RWPE2 (cell line): ENCODE measurements at regions not wholly inside any gene's neighbourhood (a gene's known extent, or its start where the extent isn't known, plus 50 kb on each side); places are given as distances from the start of the nearest gene placed in this dataset.
A peak's percentile ranks its signal among the peaks of the same experiment; 100 is the strongest.

Source experiments
- ATAC-seq: fragments of 200-7000 bp; cut with Tn5 transposase; 3 replicates; pipeline ENCODE4 v1.9.1; 2021; ENCODE audit warnings: low read depth
- DNase-seq: peaks from one replicate; pipeline ENCODE4 v3.0.0-alpha.2; 2020; ENCODE audit warnings: low spot score
- H3K27ac ChIP-seq: fragments of 450-650 bp; 2 replicates; pipeline ENCODE4 v1.5.1; 2017; ENCODE audit warnings: mild to moderate bottlenecking; ENCODE audit not compliant: poor library complexity, severe bottlenecking
- H3K27me3 ChIP-seq: fragments of 250-450 bp; sonication (Bioruptor Pico); 2 replicates; pipeline ENCODE4 v1.5.1; 2021; ENCODE audit warnings: mild to moderate bottlenecking, moderate library complexity; ENCODE audit not compliant: insufficient read depth, poor library complexity, severe bottlenecking
- H3K36me3 ChIP-seq: fragments of 250-450 bp; sonication (Bioruptor Pico); 2 replicates; pipeline ENCODE4 v1.5.1; 2020; ENCODE audit warnings: low read depth, mild to moderate bottlenecking, moderate library complexity
- H3K4me1 ChIP-seq: fragments of 250-450 bp; sonication (Bioruptor Pico); 2 replicates; pipeline ENCODE4 v1.5.1; 2021; ENCODE audit warnings: mild to moderate bottlenecking, moderate library complexity; ENCODE audit not compliant: insufficient read depth, poor library complexity, severe bottlenecking
- H3K4me3 ChIP-seq: fragments of 250-450 bp; sonication (Bioruptor Pico); 2 replicates; pipeline ENCODE4 v1.5.1; 2021; ENCODE audit warnings: mild to moderate bottlenecking, moderate library complexity; ENCODE audit not compliant: severe bottlenecking
- H3K9me3 ChIP-seq: fragments of 250-450 bp; sonication (Bioruptor Pico); 2 replicates; pipeline ENCODE4 v1.5.1; 2021; ENCODE audit warnings: mild to moderate bottlenecking, moderate library complexity; ENCODE audit not compliant: severe bottlenecking
- CTCF ChIP-seq: fragments of 450-650 bp; IDR thresholded peaks from one replicate; pipeline ENCODE4 v1.5.1; 2017; ENCODE audit warnings: mild to moderate bottlenecking, moderate library complexity; ENCODE audit not compliant: poor library complexity, severe bottlenecking

- ATAC-seq = no peak
- no peak for TF ChIP-seq CTCF
- Histone ChIP-seq H3K27me3 (no peaks in the 10 kb centered on the region), H3K9me3 (no peaks in the 10 kb centered on the region), H3K36me3 (no peaks in the 10 kb centered on the region), H3K4me1 (peaks cover 27% of the 10 kb centered on the region), H3K4me3 (no peak overlapping the region), H3K27ac (no peak overlapping the region)
- no peak for DNase-seq
Measured at GRCh38 chr18:44590956-44591670, 89.6 kb upstream of the SETBP1 start.

GRCh38 chr18:44592639-44593038 lies 88.0 kb upstream of the SETBP1 start:
- peaks cover 35% of the 10 kb centered on the region for H3K4me1 ChIP-seq
- no peaks in the 10 kb centered on the region for H3K27me3 ChIP-seq
- H3K36me3 ChIP-seq = no peaks in the 10 kb centered on the region
- H3K9me3 ChIP-seq = no peaks in the 10 kb centered on the region
- no peak for DNase-seq
- no peak for TF ChIP-seq CTCF
- H3K4me3 ChIP-seq = no peak overlapping the region
- H3K27ac ChIP-seq = no peak overlapping the region
- no peak for ATAC-seq

- Histone ChIP-seq H3K27ac (no peak overlapping the region), H3K36me3 (no peaks in the 10 kb centered on the region), H3K4me1 (peaks cover 24% of the 10 kb centered on the region), H3K27me3 (no peaks in the 10 kb centered on the region), H3K9me3 (no peaks in the 10 kb centered on the region), H3K4me3 (no peak overlapping the region)
- TF ChIP-seq CTCF = no peak
- no peak for DNase-seq
- ATAC-seq = peak; percentile 92
Measured at GRCh38 chr18:44594799-44595467, 85.8 kb upstream of the SETBP1 start.

DNA sequence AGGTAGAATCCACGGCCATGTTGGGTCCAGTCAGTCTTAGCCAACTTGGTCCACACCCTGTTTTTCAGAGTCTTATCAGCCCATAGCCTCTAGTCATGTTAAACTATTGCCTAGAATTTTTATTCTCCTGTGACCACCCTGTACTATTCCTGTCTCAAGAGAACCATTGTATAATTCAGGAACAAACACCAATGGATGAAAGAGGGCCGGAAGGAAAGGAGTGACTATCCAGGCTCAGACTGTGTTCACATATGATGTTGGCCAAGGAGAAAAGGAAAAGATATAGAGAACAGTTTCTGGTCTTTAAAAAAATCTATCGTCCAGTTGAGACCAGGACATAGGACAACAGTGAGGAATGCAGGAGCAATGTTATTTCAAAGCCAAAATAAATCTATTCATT lies 82.9 kb upstream of the SETBP1 start:
- no peak overlapping the region for H3K4me3 ChIP-seq
- no peak for DNase-seq
- no peaks in the 10 kb centered on the region for H3K36me3 ChIP-seq
- no peak for ATAC-seq
- TF ChIP-seq CTCF = no peak
- no peaks in the 10 kb centered on the region for H3K9me3 ChIP-seq
- H3K27me3 ChIP-seq = no peaks in the 10 kb centered on the region
- H3K27ac ChIP-seq = peak overlapping the region; percentile 35
- peaks cover 38% of the 10 kb centered on the region for H3K4me1 ChIP-seq

DNA sequence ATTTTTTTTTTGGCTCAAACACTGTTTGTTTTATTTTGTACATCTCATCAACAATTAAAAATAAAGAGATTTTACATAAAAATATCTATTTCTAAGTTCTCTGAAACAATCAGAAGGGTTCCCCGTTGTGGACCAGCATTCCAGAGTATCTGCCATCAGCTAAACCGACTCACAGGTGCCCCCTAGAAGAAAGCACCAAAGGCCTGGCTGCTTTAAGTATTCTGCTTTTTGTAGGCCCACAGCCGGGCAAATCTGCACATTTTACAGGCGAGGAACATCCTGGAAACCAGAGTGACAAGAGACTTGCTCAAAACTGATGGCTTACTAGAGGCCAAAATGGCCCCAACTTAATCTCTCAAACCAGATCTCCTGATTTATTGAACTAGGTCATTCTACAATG lies 82.2 kb upstream of the SETBP1 start:
- no peaks in the 10 kb centered on the region for H3K27me3 ChIP-seq
- no peak for TF ChIP-seq CTCF
- no peak for ATAC-seq
- no peaks in the 10 kb centered on the region for H3K9me3 ChIP-seq
- H3K36me3 ChIP-seq = no peaks in the 10 kb centered on the region
- H3K4me1 ChIP-seq = peaks cover 45% of the 10 kb centered on the region
- DNase-seq = no peak
- H3K4me3 ChIP-seq = no peak overlapping the region
- no peak overlapping the region for H3K27ac ChIP-seq
